ENCODE measurements at regions not wholly inside any gene's neighbourhood (a gene's known extent, or its start where the extent isn't known, plus 50 kb on each side); places are given as distances from the start of the nearest gene placed in this dataset.

DNA sequence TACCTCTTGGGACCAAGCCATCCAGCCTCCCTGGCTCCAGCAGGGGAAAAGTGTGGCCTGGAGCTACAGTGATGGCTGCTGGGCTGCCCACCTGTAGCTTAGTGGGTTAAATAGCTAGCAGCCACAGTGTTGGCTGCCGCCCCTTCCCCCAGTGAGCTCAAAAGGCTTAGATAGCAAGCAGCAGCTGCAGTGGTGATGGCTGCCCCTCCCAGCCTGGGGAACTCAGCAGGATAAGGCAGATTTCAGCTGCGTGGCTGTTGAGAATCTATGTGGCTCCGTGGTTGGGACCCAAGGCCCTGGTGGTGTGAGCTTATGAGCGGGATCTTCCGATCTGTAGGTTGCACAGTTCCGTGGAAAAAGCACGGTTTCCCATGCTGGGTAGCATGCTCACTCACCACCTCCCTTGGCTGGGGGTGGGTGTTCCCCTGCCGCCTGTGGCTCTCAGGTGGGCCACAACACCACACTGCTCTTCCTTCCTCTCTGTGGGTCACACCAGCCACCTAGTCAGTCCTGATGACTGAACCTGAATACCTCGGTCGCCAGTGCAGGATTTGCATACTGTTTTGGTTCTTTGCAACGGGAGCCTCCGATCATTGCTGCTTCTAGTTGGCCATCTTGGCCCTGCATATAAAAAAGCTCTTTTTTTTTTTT lies 946.5 kb upstream of the FAM98A start:
- H3K27ac ChIP-seq (replicated peaks): no peak overlapping the region
- no peak overlapping the region for H3K4me3 ChIP-seq (replicated peaks; ENCODE audit: insufficient read depth, low read length)
- no peaks in the 10 kb centered on the region for H3K27me3 ChIP-seq (ENCODE audit: insufficient read depth, poor library complexity, severe bottlenecking)
- TF ChIP-seq SPI1 (IDR thresholded peaks at IDR 0.05; ENCODE audit: borderline replicate concordance, low read depth): no peak
- TF ChIP-seq, protein P1, sequence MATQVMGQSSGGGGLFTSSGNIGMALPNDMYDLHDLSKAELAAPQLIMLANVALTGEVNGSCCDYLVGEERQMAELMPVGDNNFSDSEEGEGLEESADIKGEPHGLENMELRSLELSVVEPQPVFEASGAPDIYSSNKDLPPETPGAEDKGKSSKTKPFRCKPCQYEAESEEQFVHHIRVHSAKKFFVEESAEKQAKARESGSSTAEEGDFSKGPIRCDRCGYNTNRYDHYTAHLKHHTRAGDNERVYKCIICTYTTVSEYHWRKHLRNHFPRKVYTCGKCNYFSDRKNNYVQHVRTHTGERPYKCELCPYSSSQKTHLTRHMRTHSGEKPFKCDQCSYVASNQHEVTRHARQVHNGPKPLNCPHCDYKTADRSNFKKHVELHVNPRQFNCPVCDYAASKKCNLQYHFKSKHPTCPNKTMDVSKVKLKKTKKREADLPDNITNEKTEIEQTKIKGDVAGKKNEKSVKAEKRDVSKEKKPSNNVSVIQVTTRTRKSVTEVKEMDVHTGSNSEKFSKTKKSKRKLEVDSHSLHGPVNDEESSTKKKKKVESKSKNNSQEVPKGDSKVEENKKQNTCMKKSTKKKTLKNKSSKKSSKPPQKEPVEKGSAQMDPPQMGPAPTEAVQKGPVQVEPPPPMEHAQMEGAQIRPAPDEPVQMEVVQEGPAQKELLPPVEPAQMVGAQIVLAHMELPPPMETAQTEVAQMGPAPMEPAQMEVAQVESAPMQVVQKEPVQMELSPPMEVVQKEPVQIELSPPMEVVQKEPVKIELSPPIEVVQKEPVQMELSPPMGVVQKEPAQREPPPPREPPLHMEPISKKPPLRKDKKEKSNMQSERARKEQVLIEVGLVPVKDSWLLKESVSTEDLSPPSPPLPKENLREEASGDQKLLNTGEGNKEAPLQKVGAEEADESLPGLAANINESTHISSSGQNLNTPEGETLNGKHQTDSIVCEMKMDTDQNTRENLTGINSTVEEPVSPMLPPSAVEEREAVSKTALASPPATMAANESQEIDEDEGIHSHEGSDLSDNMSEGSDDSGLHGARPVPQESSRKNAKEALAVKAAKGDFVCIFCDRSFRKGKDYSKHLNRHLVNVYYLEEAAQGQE (IDR thresholded peaks at IDR 0.05; ENCODE audit: insufficient replicate concordance, low read depth): no peak
- TF ChIP-seq, protein P2, sequence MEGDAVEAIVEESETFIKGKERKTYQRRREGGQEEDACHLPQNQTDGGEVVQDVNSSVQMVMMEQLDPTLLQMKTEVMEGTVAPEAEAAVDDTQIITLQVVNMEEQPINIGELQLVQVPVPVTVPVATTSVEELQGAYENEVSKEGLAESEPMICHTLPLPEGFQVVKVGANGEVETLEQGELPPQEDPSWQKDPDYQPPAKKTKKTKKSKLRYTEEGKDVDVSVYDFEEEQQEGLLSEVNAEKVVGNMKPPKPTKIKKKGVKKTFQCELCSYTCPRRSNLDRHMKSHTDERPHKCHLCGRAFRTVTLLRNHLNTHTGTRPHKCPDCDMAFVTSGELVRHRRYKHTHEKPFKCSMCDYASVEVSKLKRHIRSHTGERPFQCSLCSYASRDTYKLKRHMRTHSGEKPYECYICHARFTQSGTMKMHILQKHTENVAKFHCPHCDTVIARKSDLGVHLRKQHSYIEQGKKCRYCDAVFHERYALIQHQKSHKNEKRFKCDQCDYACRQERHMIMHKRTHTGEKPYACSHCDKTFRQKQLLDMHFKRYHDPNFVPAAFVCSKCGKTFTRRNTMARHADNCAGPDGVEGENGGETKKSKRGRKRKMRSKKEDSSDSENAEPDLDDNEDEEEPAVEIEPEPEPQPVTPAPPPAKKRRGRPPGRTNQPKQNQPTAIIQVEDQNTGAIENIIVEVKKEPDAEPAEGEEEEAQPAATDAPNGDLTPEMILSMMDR (IDR thresholded peaks at IDR 0.05; ENCODE audit: insufficient read depth, low read length): no peak
- no peak for TF ChIP-seq POLR2AphosphoS5 (IDR thresholded peaks at IDR 0.05; ENCODE audit: low read depth)
- no peak for TF ChIP-seq GABPA (IDR thresholded peaks at IDR 0.05; ENCODE audit: low read depth)
- no peak for DNase-seq (ENCODE audit: low read depth in 1 of 2, low spot score in 1 of 2)

DNA sequence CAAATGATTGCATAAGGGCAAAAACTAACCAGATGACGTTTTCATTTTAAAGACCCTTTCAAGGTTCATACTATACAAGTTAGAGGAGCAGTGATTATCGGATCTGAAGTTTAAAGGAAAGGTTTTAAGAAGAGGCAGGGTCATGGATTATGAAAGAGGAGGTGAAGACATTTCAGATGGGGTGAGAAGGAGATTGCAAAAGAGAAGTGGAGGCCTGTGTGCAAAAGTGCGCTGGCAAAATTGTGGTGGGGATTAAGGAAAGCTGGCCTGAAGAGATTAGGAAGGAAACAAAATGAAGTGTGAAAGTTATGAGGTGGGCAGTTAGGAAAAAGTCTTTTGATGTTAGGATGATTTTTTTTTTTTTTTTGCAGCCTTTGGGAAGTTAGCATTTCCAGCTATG lies 935.7 kb upstream of the FAM98A start:
- Histone ChIP-seq H3K27me3 (ENCODE audit: insufficient read depth, poor library complexity, severe bottlenecking) (no peaks in the 10 kb centered on the region), H3K27ac (replicated peaks) (no peak overlapping the region)
- no peak for TF ChIP-seq GABPA (IDR thresholded peaks at IDR 0.05; ENCODE audit: low read depth)
- TF ChIP-seq, protein P1 (IDR thresholded peaks at IDR 0.05; ENCODE audit: insufficient replicate concordance, low read depth): no peak
- TF ChIP-seq SPI1 (IDR thresholded peaks at IDR 0.05; ENCODE audit: borderline replicate concordance, low read depth): no peak
- TF ChIP-seq, protein P2 (IDR thresholded peaks at IDR 0.05; ENCODE audit: insufficient read depth, low read length): no peak
- TF ChIP-seq POLR2AphosphoS5 (IDR thresholded peaks at IDR 0.05; ENCODE audit: low read depth): no peak

DNA sequence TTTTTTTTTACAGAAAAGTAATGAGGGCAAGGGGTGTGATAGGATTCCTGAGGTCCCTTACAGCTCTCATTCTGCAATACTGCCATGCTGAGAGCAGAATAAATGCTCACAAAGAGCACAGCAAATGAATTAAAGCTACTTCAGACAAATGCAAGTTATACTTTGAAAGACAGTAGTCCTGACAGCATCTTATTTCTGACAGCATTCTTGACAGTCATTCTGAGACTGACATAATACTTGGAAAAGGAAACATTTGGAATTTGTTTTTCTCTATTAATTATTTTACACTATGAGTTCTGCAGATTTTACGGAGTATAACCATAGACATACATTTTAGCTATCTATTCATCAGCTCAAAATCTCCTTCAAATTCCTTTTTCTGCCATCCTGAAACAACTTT lies 935.2 kb upstream of the FAM98A start:
- no peak for DNase-seq (ENCODE audit: low read depth in 1 of 2, low spot score in 1 of 2)
- Histone ChIP-seq H3K27ac (replicated peaks) (no peak overlapping the region), H3K4me3 (replicated peaks; ENCODE audit: insufficient read depth, low read length) (no peak overlapping the region), H3K27me3 (ENCODE audit: insufficient read depth, poor library complexity, severe bottlenecking) (no peaks in the 10 kb centered on the region)
- TF ChIP-seq GABPA (IDR thresholded peaks at IDR 0.05; ENCODE audit: low read depth): no peak
- TF ChIP-seq, protein P2 (IDR thresholded peaks at IDR 0.05; ENCODE audit: insufficient read depth, low read length): no peak
- no peak for TF ChIP-seq POLR2AphosphoS5 (IDR thresholded peaks at IDR 0.05; ENCODE audit: low read depth)
- TF ChIP-seq, protein P1 (IDR thresholded peaks at IDR 0.05; ENCODE audit: insufficient replicate concordance, low read depth): no peak
- TF ChIP-seq SPI1 (IDR thresholded peaks at IDR 0.05; ENCODE audit: borderline replicate concordance, low read depth): no peak

More for the DNA sequence above, 935.7 kb upstream of the FAM98A start:
- DNase-seq (ENCODE audit: low read depth in 1 of 2, low spot score in 1 of 2): no peak
- no peak overlapping the region for H3K4me3 ChIP-seq (replicated peaks; ENCODE audit: insufficient read depth, low read length)

Data from HL-60 (cell line).